OCI-LY3 (cell line): ENCODE measurements at regions not wholly inside any gene's neighbourhood (a gene's known extent, or its start where the extent isn't known, plus 50 kb on each side); places are given as distances from the start of the nearest gene placed in this dataset.

Experiments
- H2AFZ ChIP-seq: fragments of 200-600, 300-600 bp; shearing (Covaris generic); 2 replicates; pipeline ENCODE4 v1.6.0; 2014; ENCODE audit warnings: antibody characterized with exemption, low read depth, low read length
- H3K27ac ChIP-seq: fragments of 200-600, 300-600 bp; sonication (generic); 2 replicates; pipeline ENCODE4 v1.5.1; 2014; ENCODE audit warnings: mild to moderate bottlenecking, low read length, moderate library complexity, mixed read lengths
- H3K27me3 ChIP-seq: fragments of 200-600, 300-600 bp; sonication (generic); 2 replicates; pipeline ENCODE4 v1.6.1; 2014; ENCODE audit warnings: low read depth, low read length, mixed read lengths
- H3K36me3 ChIP-seq: fragments of 200-600, 300-600 bp; sonication (generic); replicated peaks from 2 replicates; pipeline ENCODE3; 2014; ENCODE audit warnings: low read depth, low read length, mixed read lengths
- H3K4me1 ChIP-seq: fragments of 300-600, 200-600 bp; sonication (generic); 2 replicates; pipeline ENCODE4 v1.6.1; 2014; ENCODE audit warnings: low read length, mixed read lengths
- H3K4me2 ChIP-seq: fragments of 200-600, 300-600 bp; sonication (generic); 2 replicates; pipeline ENCODE4 v1.6.1; 2014; ENCODE audit warnings: low read length, mixed read lengths
- H3K4me3 ChIP-seq: fragments of 300-600, 200-600 bp; sonication (generic); 2 replicates; pipeline ENCODE4 v1.5.1; 2014; ENCODE audit warnings: antibody characterized with exemption, mild to moderate bottlenecking, low read length, moderate library complexity
- H3K79me2 ChIP-seq: fragments of 300-600, 200-600 bp; shearing (Covaris generic); 2 replicates; pipeline ENCODE4 v1.6.1; 2014; ENCODE audit warnings: mild to moderate bottlenecking, low read length, mixed read lengths
- H3K9ac ChIP-seq: fragments of 300-600, 200-600 bp; shearing (Covaris generic); 2 replicates; pipeline ENCODE4 v1.6.0; 2014; ENCODE audit warnings: mild to moderate bottlenecking, low read length, moderate library complexity
- H3K9me3 ChIP-seq: fragments of 200-600, 300-600 bp; shearing (Covaris generic); 2 replicates; pipeline ENCODE4 v1.6.1; 2014; ENCODE audit warnings: low read length, mixed read lengths; ENCODE audit not compliant: insufficient read depth
- H4K20me1 ChIP-seq: fragments of 200-600, 300-600 bp; sonication (generic); 2 replicates; pipeline ENCODE4 v1.6.1; 2016; ENCODE audit warnings: low read length, mixed read lengths; ENCODE audit not compliant: insufficient read depth
- EZH2phosphoT487 ChIP-seq: fragments of 200-600 bp; shearing (Covaris generic); IDR thresholded peaks from 2 replicates; pipeline ENCODE4 v1.6.1; 2018; ENCODE audit warnings: antibody characterized with exemption, mixed run types, low read depth
- TF ChIP-seq, protein P1 (sequence below): fragments of 200-600, 300-600 bp; sonication (generic); IDR thresholded peaks from 2 replicates; pipeline ENCODE4 v1.5.1; 2014; ENCODE audit warnings: antibody characterized with exemption, low read length, low read depth

DNA sequence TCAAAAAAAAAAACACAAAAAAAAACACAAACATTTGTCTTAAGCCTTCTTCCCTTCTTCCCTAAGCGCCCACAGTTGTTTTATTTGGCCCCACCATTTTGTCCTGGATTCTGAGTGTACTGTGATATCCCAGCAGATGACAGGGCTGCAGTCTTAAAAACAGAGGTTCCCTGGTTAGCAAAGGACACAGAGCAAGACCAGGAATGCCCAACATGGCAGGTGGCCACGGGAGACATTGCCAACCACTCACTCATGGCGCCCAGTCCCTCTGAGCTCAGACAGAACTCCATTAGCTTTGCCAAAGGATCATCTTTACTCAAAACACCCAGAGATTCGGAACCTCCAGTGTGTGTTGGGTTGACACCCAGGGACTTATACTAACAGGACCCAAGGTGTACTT, 249.3 kb downstream of the MRTFB start:
- no peak overlapping the region for H3K4me3 ChIP-seq

More for the DNA sequence above, 249.3 kb downstream of the MRTFB start:
- H3K4me2 ChIP-seq, result no peak overlapping the region
- no peak overlapping the region for H2AFZ ChIP-seq
- H3K9me3 ChIP-seq, result no peaks in the 10 kb centered on the region
- no peak overlapping the region for H3K27ac ChIP-seq
- no peaks in the 10 kb centered on the region for H4K20me1 ChIP-seq
- H3K27me3 ChIP-seq, result no peaks in the 10 kb centered on the region
- TF ChIP-seq, protein P1, sequence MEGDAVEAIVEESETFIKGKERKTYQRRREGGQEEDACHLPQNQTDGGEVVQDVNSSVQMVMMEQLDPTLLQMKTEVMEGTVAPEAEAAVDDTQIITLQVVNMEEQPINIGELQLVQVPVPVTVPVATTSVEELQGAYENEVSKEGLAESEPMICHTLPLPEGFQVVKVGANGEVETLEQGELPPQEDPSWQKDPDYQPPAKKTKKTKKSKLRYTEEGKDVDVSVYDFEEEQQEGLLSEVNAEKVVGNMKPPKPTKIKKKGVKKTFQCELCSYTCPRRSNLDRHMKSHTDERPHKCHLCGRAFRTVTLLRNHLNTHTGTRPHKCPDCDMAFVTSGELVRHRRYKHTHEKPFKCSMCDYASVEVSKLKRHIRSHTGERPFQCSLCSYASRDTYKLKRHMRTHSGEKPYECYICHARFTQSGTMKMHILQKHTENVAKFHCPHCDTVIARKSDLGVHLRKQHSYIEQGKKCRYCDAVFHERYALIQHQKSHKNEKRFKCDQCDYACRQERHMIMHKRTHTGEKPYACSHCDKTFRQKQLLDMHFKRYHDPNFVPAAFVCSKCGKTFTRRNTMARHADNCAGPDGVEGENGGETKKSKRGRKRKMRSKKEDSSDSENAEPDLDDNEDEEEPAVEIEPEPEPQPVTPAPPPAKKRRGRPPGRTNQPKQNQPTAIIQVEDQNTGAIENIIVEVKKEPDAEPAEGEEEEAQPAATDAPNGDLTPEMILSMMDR, result no peak
- no peak for TF ChIP-seq EZH2phosphoT487
- no peak overlapping the region for H3K9ac ChIP-seq
- no peaks in the 10 kb centered on the region for H3K4me1 ChIP-seq
- H3K36me3 ChIP-seq, result no peaks in the 10 kb centered on the region
- no peaks in the 10 kb centered on the region for H3K79me2 ChIP-seq
